ENCODE measurements at regions not wholly inside any gene's neighbourhood (a gene's known extent, or its start where the extent isn't known, plus 50 kb on each side); places are given as distances from the start of the nearest gene placed in this dataset.

DNA sequence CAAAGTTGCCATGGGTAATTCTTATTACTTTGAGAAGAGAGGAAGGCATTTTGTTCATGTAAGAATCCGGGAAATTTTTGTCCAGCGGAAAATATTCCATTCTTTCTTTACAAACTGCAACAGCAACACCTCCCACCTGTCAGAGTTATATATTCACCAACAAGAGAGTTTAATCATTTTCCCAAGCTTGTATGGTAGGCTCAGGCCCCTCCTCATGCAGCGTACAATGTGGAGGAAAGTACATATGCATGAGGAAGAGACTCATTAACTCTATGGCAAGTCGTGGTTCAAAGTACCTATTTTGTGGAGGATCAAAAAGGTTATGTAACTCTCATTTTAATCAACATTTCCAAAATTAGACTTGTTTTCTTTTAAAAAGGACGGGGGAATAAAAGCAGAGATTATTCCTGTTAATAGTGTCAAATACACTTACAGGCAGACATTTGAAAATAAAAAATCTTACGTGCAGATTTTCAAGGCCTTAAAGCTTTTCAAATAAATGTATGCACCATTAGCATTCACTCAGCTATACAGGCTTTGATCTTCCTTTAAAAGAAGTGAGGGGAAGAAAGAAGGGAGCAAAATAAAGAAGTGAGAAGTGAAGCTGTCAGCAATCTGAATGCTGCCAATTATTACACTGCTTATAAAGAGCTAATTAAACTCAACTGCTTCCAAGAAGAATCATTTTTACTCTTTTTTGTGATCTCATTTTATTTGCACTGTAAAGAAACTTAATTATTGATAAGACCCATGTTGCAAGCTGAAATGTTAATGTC lies 204.8 kb downstream of the FAT4 start:
- Histone ChIP-seq H3K4me1 (no peaks in the 10 kb centered on the region), H3K4me3 (no peak overlapping the region), H3K9me3 (no peaks in the 10 kb centered on the region), H3K27me3 (no peaks in the 10 kb centered on the region), H3K27ac (no peak overlapping the region), H3K36me3 (no peaks in the 10 kb centered on the region)
- no peak for DNase-seq (ENCODE audit: extremely low spot score in 2 of 2)
- intact Hi-C loops (cut with DNase I): no loop called here
- TF ChIP-seq POLR2A (IDR thresholded peaks at IDR 0.05) (no peak), POLR2AphosphoS5 (IDR thresholded peaks at IDR 0.05; ENCODE audit: insufficient read depth in 1 of 2, low read depth in 1 of 2) (no peak)
- TF ChIP-seq, protein P1, sequence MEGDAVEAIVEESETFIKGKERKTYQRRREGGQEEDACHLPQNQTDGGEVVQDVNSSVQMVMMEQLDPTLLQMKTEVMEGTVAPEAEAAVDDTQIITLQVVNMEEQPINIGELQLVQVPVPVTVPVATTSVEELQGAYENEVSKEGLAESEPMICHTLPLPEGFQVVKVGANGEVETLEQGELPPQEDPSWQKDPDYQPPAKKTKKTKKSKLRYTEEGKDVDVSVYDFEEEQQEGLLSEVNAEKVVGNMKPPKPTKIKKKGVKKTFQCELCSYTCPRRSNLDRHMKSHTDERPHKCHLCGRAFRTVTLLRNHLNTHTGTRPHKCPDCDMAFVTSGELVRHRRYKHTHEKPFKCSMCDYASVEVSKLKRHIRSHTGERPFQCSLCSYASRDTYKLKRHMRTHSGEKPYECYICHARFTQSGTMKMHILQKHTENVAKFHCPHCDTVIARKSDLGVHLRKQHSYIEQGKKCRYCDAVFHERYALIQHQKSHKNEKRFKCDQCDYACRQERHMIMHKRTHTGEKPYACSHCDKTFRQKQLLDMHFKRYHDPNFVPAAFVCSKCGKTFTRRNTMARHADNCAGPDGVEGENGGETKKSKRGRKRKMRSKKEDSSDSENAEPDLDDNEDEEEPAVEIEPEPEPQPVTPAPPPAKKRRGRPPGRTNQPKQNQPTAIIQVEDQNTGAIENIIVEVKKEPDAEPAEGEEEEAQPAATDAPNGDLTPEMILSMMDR (IDR thresholded peaks at IDR 0.05): no peak

DNA sequence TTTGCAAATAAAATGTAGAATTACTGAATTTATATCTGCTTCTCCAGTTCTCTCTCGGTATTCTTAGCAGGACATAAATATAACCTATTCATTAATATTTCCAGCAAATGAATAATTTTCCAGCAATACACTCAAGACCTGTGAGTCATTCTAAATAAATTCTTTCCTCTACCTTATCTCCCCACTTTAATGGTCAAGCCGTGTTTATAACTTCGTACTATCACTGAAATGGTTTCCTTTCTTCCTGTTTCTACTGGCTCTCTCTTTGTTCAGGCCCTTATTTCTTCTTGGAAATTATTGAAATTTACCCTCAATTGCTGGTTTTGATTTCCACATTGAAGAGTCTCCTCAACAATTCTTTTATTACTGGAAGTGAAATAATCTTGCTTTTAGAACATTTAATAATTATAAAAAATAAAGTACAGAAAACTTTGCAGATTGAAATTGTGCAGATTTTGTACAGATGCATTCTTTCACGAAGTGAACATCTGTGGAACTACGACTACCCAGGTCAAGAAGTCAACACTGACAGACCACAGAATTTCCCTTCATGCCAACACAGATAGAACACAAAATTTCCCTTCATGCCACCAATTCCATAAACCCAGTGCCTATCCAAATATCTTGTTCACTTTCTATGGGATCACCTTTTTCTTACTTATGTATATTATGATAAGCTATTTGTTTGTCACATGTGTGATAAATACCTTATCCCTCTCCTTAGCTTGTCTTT lies 205.7 kb downstream of the FAT4 start:
- DNase-seq (ENCODE audit: extremely low spot score in 2 of 2): no peak
- Histone ChIP-seq H3K4me3 (no peak overlapping the region), H3K27me3 (no peaks in the 10 kb centered on the region), H3K36me3 (no peaks in the 10 kb centered on the region), H3K27ac (no peak overlapping the region), H3K4me1 (no peaks in the 10 kb centered on the region), H3K9me3 (no peaks in the 10 kb centered on the region)
- no peak for TF ChIP-seq POLR2AphosphoS5 (IDR thresholded peaks at IDR 0.05; ENCODE audit: insufficient read depth in 1 of 2, low read depth in 1 of 2)
- TF ChIP-seq, protein P1 (IDR thresholded peaks at IDR 0.05): no peak
- TF ChIP-seq POLR2A (IDR thresholded peaks at IDR 0.05): no peak
- intact Hi-C loops (cut with DNase I): no loop called here

DNA sequence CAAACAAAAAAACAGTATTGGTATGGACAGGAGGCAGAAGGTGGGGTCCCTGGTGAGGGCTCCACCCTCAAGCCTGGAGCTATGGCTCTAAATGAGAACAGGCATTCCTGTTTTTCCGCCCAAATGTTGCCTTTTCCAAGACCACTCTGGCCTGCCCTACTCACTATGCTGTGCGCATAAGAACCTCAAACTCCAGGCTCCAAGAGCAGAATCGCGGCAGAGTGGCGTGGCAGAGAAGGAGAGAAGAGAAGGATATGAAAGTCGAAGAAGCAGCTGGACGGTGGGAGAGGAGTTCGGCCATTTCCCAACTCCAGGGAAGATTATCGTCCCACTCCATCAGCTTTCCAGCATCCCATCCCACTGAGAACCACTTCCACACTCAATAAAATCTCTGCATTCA lies 207.8 kb downstream of the FAT4 start:
- Histone ChIP-seq H3K9me3 (no peaks in the 10 kb centered on the region), H3K4me3 (no peak overlapping the region), H3K27ac (no peak overlapping the region), H3K36me3 (no peaks in the 10 kb centered on the region), H3K27me3 (no peaks in the 10 kb centered on the region), H3K4me1 (no peaks in the 10 kb centered on the region)
- TF ChIP-seq, protein P1 (IDR thresholded peaks at IDR 0.05): no peak
- no peak for TF ChIP-seq POLR2A (IDR thresholded peaks at IDR 0.05)
- no peak for TF ChIP-seq POLR2AphosphoS5 (IDR thresholded peaks at IDR 0.05; ENCODE audit: insufficient read depth in 1 of 2, low read depth in 1 of 2)
- intact Hi-C loops (cut with DNase I): no loop called here
- no peak for DNase-seq (ENCODE audit: extremely low spot score in 2 of 2)

DNA sequence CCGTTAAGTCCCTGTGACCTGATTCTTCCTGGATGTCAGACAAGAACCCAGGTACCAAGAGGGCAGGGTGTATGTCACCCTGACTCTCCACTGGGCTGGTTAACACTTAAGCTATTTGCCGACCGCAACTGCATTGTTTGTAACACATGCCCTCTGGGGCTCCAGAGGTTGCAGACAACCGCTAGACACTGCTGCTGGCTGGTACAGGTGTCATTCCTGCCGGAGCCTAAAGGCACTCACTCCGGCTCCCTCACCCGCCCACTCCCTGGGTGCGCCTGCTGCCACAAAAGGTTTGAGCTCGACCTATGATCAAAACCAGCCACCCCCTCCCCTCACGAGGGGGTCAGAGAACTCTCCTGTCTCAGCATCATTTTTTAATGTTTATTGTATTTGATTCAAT lies 208.2 kb downstream of the FAT4 start:
- Histone ChIP-seq H3K36me3 (no peaks in the 10 kb centered on the region), H3K27ac (no peak overlapping the region), H3K27me3 (no peaks in the 10 kb centered on the region), H3K9me3 (no peaks in the 10 kb centered on the region), H3K4me1 (no peaks in the 10 kb centered on the region), H3K4me3 (no peak overlapping the region)
- intact Hi-C loops (cut with DNase I): no loop called here
- no peak for DNase-seq (ENCODE audit: extremely low spot score in 2 of 2)
- TF ChIP-seq POLR2AphosphoS5 (IDR thresholded peaks at IDR 0.05; ENCODE audit: insufficient read depth in 1 of 2, low read depth in 1 of 2) (no peak), POLR2A (IDR thresholded peaks at IDR 0.05) (no peak)
- TF ChIP-seq, protein P1 (IDR thresholded peaks at IDR 0.05): no peak

DNA sequence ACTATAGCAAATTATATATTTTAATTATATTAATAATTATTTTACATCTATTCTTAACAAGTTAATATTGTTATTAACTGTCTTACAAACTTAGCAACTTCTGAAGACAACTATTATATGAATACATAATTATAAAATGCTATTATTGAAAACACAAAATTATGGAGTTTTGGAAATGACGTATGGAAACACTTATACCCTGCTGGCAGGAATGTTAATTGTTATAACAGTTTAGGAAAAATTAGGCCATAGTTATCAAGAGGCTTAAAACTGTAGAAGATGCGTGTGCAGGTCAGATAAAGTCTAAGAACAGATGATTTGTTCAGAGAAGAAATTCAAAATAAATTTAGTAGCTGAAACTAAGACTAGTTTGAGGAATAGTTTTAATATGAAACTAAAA lies 211.7 kb downstream of the FAT4 start:
- Histone ChIP-seq H3K4me3 (no peak overlapping the region), H3K4me1 (no peaks in the 10 kb centered on the region), H3K36me3 (no peaks in the 10 kb centered on the region), H3K27me3 (no peaks in the 10 kb centered on the region), H3K27ac (no peak overlapping the region), H3K9me3 (no peaks in the 10 kb centered on the region)
- no peak for TF ChIP-seq POLR2AphosphoS5 (IDR thresholded peaks at IDR 0.05; ENCODE audit: insufficient read depth in 1 of 2, low read depth in 1 of 2)
- no peak for TF ChIP-seq POLR2A (IDR thresholded peaks at IDR 0.05)
- TF ChIP-seq, protein P1 (IDR thresholded peaks at IDR 0.05): no peak
- intact Hi-C loops (cut with DNase I): no loop called here
- no peak for DNase-seq (ENCODE audit: extremely low spot score in 2 of 2)
